OCI-LY1 (cell line): ENCODE measurements at regions not wholly inside any gene's neighbourhood (a gene's known extent, or its start where the extent isn't known, plus 50 kb on each side); places are given as distances from the start of the nearest gene placed in this dataset.

ENCODE experiments used
- H2AFZ ChIP-seq: fragments of 200-600 bp; sonication (generic), shearing (Covaris generic); 2 replicates; pipeline ENCODE4 v1.6.0; 2014; ENCODE audit warnings: antibody characterized with exemption, mild to moderate bottlenecking, low read length
- H3F3A ChIP-seq: fragments of 200-600 bp; sonication (generic), shearing (Covaris generic); 2 replicates; pipeline ENCODE4 v1.6.0; 2014; ENCODE audit warnings: mild to moderate bottlenecking, antibody characterized with exemption, low read length, moderate library complexity; ENCODE audit not compliant: insufficient read depth
- H3K27ac ChIP-seq: fragments of 200-600 bp; sonication (generic); 2 replicates; pipeline ENCODE4 v1.5.1; 2014; ENCODE audit warnings: low read length, mixed run types, mild to moderate bottlenecking, low read depth; ENCODE audit not compliant: poor library complexity, severe bottlenecking
- H3K27me3 ChIP-seq: fragments of 200-600 bp; sonication (generic); 2 replicates; pipeline ENCODE4 v1.6.0; 2014; ENCODE audit warnings: antibody characterized with exemption, mild to moderate bottlenecking, low read length, moderate library complexity; ENCODE audit not compliant: insufficient read depth
- H3K36me3 ChIP-seq: fragments of 200-600 bp; sonication (generic); 2 replicates; pipeline ENCODE4 v1.6.1; 2014; ENCODE audit warnings: mild to moderate bottlenecking, antibody characterized with exemption, low read length, moderate library complexity, mixed read lengths; ENCODE audit not compliant: insufficient read depth
- H3K4me1 ChIP-seq: fragments of 200-600 bp; sonication (generic); 2 replicates; pipeline ENCODE4 v1.5.1; 2014; ENCODE audit warnings: mild to moderate bottlenecking, low read length, moderate library complexity; ENCODE audit not compliant: insufficient read depth, severe bottlenecking
- H3K4me2 ChIP-seq: fragments of 200-600 bp; sonication (generic), shearing (Covaris generic); 2 replicates; pipeline ENCODE4 v1.6.1; 2014; ENCODE audit warnings: low read length
- H3K4me3 ChIP-seq: fragments of 200-600 bp; sonication (generic); 2 replicates; pipeline ENCODE4 v1.5.1; 2014; ENCODE audit warnings: low read length, low read depth, mild to moderate bottlenecking, mixed read lengths; ENCODE audit not compliant: poor library complexity, severe bottlenecking
- H3K79me2 ChIP-seq: fragments of 200-600 bp; shearing (Covaris generic); 2 replicates; pipeline ENCODE4 v1.6.1; 2016; ENCODE audit warnings: mixed run types, low read length, mixed read lengths; ENCODE audit not compliant: insufficient read depth
- H3K9ac ChIP-seq: fragments of 200-600 bp; sonication (generic), shearing (Covaris generic); 2 replicates; pipeline ENCODE4 v1.6.1; 2014; ENCODE audit warnings: mild to moderate bottlenecking, low read length, mixed read lengths
- H3K9me2 ChIP-seq: fragments of 200-600 bp; sonication (generic), shearing (Covaris generic); 2 replicates; pipeline ENCODE4 v1.6.1; 2014; ENCODE audit warnings: low read depth, mild to moderate bottlenecking, low read length, mixed read lengths
- H3K9me3 ChIP-seq: fragments of 200-600 bp; shearing (Covaris generic); 2 replicates; pipeline ENCODE4 v1.6.1; 2014; ENCODE audit warnings: low read length, mixed read lengths
- H4K20me1 ChIP-seq: fragments of 200-600 bp; sonication (generic), shearing (Covaris generic); 2 replicates; pipeline ENCODE4 v1.6.0; 2016; ENCODE audit warnings: mild to moderate bottlenecking, low read length; ENCODE audit not compliant: insufficient read depth
- EZH2 ChIP-seq: fragments of 200-600 bp; sonication (generic), shearing (Covaris generic); IDR thresholded peaks from 2 replicates; pipeline ENCODE4 v1.8.0; 2017; ENCODE audit warnings: borderline replicate concordance, mixed run types, mild to moderate bottlenecking, antibody characterized with exemption, low read length, moderate library complexity, mixed read lengths
- TF ChIP-seq, protein P1 (sequence below): fragments of 200-600 bp; sonication (generic), shearing (Covaris generic); IDR thresholded peaks from 2 replicates; pipeline ENCODE4 v1.5.1; 2017; ENCODE audit warnings: mild to moderate bottlenecking, antibody characterized with exemption, low read length, moderate library complexity, mixed read lengths

DNA sequence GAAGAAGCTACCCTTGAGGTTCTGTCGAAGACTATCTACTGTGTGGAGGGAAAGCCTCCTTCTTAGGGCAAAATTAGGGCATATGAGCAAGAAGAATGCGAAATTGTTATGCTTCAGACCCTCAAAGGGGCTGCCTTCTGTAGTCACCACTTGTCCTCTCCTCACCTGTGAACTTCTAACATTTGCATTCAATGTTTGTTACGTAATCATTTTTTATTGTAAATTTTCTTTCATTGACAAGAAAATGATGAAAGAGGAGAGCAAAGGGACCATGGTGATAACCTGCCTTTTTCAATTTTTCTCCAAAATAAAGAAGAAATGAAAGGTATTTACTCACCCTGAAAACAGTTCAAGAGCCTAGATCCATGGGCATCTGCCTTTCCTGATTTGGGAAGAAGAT, 193.0 kb downstream of the SP3 start:
- H3K4me1 ChIP-seq, result no peaks in the 10 kb centered on the region
- H2AFZ ChIP-seq, result no peak overlapping the region
- no peak overlapping the region for H3K27ac ChIP-seq
- H3K36me3 ChIP-seq, result no peaks in the 10 kb centered on the region
- no peaks in the 10 kb centered on the region for H3K27me3 ChIP-seq
- H3K4me2 ChIP-seq, result no peak overlapping the region
- no peak overlapping the region for H3K4me3 ChIP-seq
- no peaks in the 10 kb centered on the region for H3K9me2 ChIP-seq
- H3K79me2 ChIP-seq, result no peaks in the 10 kb centered on the region
- H3K9ac ChIP-seq, result no peak overlapping the region
- TF ChIP-seq, protein P1, sequence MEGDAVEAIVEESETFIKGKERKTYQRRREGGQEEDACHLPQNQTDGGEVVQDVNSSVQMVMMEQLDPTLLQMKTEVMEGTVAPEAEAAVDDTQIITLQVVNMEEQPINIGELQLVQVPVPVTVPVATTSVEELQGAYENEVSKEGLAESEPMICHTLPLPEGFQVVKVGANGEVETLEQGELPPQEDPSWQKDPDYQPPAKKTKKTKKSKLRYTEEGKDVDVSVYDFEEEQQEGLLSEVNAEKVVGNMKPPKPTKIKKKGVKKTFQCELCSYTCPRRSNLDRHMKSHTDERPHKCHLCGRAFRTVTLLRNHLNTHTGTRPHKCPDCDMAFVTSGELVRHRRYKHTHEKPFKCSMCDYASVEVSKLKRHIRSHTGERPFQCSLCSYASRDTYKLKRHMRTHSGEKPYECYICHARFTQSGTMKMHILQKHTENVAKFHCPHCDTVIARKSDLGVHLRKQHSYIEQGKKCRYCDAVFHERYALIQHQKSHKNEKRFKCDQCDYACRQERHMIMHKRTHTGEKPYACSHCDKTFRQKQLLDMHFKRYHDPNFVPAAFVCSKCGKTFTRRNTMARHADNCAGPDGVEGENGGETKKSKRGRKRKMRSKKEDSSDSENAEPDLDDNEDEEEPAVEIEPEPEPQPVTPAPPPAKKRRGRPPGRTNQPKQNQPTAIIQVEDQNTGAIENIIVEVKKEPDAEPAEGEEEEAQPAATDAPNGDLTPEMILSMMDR, result no peak
- TF ChIP-seq EZH2, result no peak
- H3K9me3 ChIP-seq, result no peaks in the 10 kb centered on the region
- no peaks in the 10 kb centered on the region for H4K20me1 ChIP-seq
- H3F3A ChIP-seq, result no peaks in the 10 kb centered on the region

DNA sequence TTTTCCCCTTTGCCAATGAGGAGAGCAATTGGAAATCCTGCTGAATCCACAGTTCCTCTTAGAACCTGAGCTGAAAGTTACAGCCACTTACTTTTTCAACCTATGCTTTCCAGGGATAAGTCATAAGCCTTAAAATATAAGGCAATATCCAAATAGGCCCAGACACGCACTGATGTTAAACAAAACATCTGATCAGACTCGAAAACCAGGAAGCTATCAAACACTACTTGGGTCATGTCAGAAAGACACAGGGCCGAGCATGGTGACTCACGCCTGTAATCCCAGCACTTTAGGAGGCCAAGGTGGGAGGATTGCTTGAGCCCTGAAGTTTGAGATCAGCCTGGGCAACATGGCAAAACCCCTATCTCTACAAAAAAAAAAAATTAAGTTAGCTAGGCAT, 192.1 kb downstream of the SP3 start:
- Histone ChIP-seq H3F3A (no peaks in the 10 kb centered on the region), H3K9ac (no peak overlapping the region), H3K9me3 (no peaks in the 10 kb centered on the region), H3K27me3 (no peaks in the 10 kb centered on the region), H3K4me1 (no peaks in the 10 kb centered on the region), H3K4me3 (no peak overlapping the region), H2AFZ (no peak overlapping the region), H3K4me2 (no peak overlapping the region), H3K9me2 (no peaks in the 10 kb centered on the region), H3K79me2 (no peaks in the 10 kb centered on the region), H3K36me3 (no peaks in the 10 kb centered on the region), H4K20me1 (no peaks in the 10 kb centered on the region), H3K27ac (no peak overlapping the region)
- no peak for TF ChIP-seq EZH2
- TF ChIP-seq, protein P1, result no peak

DNA sequence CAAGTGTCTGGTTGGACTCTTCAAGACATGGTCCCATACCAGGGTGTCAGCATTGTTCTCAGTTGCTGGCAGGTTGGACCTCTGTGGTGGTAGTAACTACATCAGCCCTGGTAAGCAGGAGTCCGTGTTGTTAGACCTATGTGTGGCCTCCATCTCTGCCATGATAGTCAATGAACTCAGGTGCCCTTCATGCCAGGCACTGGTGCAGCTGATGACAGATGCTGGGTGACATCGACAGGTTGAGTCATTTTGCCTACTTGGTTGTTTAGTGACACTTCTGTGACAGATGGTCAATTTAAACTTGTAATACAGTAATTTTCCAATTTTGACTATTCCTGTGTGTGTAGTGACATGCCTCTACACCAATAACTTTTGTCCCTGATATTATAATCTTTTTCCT, 189.7 kb downstream of the SP3 start:
- Histone ChIP-seq H2AFZ (no peak overlapping the region), H4K20me1 (no peaks in the 10 kb centered on the region), H3K79me2 (no peaks in the 10 kb centered on the region), H3K27me3 (no peaks in the 10 kb centered on the region), H3K9me3 (no peaks in the 10 kb centered on the region), H3K36me3 (no peaks in the 10 kb centered on the region), H3K4me1 (no peaks in the 10 kb centered on the region), H3K27ac (no peak overlapping the region), H3K9me2 (no peaks in the 10 kb centered on the region), H3K4me3 (no peak overlapping the region), H3K9ac (no peak overlapping the region), H3K4me2 (no peak overlapping the region), H3F3A (no peaks in the 10 kb centered on the region)
- TF ChIP-seq, protein P1, result no peak
- no peak for TF ChIP-seq EZH2
